ENCODE measurements at regions not wholly inside any gene's neighbourhood (a gene's known extent, or its start where the extent isn't known, plus 50 kb on each side); places are given as distances from the start of the nearest gene placed in this dataset.

DNA sequence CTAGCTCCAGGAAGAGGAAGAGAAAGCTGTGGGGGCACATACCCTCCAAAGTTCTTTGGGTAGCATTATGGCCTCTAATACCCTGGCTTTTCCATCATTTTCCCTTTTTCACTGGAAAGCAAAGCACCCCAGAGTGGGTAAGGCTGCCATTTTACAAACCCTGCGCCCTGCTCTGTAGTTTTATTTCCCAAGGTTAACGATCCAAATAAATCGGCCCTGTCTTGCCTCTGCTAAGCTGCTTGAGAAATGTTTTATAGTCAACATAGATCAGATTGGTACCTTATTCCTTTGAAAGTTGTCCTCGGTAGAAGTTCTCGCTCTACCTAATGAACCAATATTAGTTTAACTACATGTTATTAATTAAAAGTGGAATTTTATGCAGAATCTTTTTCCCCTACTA, 328.2 kb downstream of the NPIPA8 start:
- H3K27me3 ChIP-seq (ENCODE audit: insufficient read depth, low read length) = no peaks in the 10 kb centered on the region
- H3K4me3 ChIP-seq (ENCODE audit: low read length) = no peak overlapping the region
- 99% methylated on average over 3 of the region's 5 CpGs for WGBS
- no peak overlapping the region for H3K9ac ChIP-seq (ENCODE audit: low read depth, low read length)
- no peaks in the 10 kb centered on the region for H3K36me3 ChIP-seq (ENCODE audit: insufficient read depth, low read length)
- H3K4me1 ChIP-seq (ENCODE audit: insufficient read depth, low read length) = no peaks in the 10 kb centered on the region
- no peaks in the 10 kb centered on the region for H3K9me3 ChIP-seq (ENCODE audit: insufficient read depth, low read depth, low read length)
- no peak overlapping the region for H3K27ac ChIP-seq (ENCODE audit: low read depth, low read length)

DNA sequence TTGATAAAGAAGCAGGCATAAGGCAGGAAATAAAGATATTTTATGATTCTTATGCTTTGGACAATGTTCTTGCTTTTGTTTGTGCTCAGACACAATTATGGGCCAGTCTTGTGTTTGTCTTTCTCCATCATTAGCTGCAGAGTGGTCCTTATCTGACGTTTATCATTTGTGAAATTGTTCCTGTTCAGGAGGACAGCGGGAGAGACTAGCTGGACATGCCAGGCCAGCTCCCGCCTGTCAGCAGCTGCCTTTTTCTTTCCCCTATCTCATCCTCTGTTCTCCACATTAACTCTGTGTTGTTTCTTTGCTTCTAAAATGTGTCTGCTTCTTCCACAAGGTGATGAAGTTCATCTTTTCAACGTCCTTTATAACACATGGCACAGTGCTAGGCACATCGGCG, 333.5 kb downstream of the NPIPA8 start:
- no peaks in the 10 kb centered on the region for H3K36me3 ChIP-seq (ENCODE audit: insufficient read depth, low read length)
- H3K27me3 ChIP-seq (ENCODE audit: insufficient read depth, low read length) = no peaks in the 10 kb centered on the region
- H3K4me1 ChIP-seq (ENCODE audit: insufficient read depth, low read length) = no peaks in the 10 kb centered on the region
- H3K9me3 ChIP-seq (ENCODE audit: insufficient read depth, low read depth, low read length) = no peaks in the 10 kb centered on the region
- no peak overlapping the region for H3K9ac ChIP-seq (ENCODE audit: low read depth, low read length)
- no peak overlapping the region for H3K27ac ChIP-seq (ENCODE audit: low read depth, low read length)
- no peak overlapping the region for H3K4me3 ChIP-seq (ENCODE audit: low read length)
- WGBS = 94% methylated on average over 6 of the region's 6 CpGs

DNA sequence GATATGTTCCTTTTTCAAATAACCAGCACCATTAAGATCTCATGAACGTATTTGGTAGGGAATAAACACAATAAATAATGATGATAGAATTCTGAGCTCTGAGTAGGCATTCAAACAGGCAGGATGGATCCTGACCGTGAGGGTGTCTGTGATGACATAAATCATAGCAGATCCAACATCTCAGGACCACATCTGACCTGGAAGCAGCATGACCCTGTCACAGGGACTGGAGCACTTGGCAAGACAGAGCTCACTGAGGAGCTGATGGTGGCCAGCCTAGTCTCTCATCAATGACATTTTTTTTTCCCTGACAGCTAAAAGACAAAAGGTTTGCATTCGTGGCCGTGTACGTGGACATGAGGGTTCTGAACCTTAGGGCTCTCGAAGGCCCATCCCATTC, 337.5 kb downstream of the NPIPA8 start:
- Histone ChIP-seq H3K9ac (ENCODE audit: low read depth, low read length) (no peak overlapping the region), H3K4me1 (ENCODE audit: insufficient read depth, low read length) (no peaks in the 10 kb centered on the region), H3K9me3 (ENCODE audit: insufficient read depth, low read depth, low read length) (no peaks in the 10 kb centered on the region), H3K36me3 (ENCODE audit: insufficient read depth, low read length) (no peaks in the 10 kb centered on the region), H3K27me3 (ENCODE audit: insufficient read depth, low read length) (no peaks in the 10 kb centered on the region), H3K4me3 (ENCODE audit: low read length) (no peak overlapping the region), H3K27ac (ENCODE audit: low read depth, low read length) (no peak overlapping the region)
- WGBS = 97% methylated on average over 6 of the region's 6 CpGs

DNA sequence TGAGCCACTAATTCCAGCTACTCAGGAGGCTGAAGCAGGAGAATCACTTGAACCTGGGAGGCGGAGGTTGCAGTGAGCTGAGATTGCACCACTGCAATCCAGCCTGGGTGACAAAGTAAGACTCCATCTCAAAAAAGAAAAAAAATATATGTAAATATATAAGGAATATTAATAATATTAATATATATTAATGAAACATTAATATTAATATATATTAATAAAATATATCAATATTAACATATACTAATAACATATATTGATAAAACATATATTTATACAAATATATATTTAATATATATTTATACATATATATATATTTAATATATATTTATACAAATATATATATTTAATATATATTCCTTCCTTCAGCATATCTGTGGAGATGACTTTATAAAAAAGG, 338.0 kb downstream of the NPIPA8 start:
- Histone ChIP-seq H3K4me3 (ENCODE audit: low read length) (no peak overlapping the region), H3K4me1 (ENCODE audit: insufficient read depth, low read length) (no peaks in the 10 kb centered on the region), H3K9me3 (ENCODE audit: insufficient read depth, low read depth, low read length) (no peaks in the 10 kb centered on the region), H3K27ac (ENCODE audit: low read depth, low read length) (no peak overlapping the region), H3K9ac (ENCODE audit: low read depth, low read length) (no peak overlapping the region), H3K27me3 (ENCODE audit: insufficient read depth, low read length) (no peaks in the 10 kb centered on the region), H3K36me3 (ENCODE audit: insufficient read depth, low read length) (no peaks in the 10 kb centered on the region)
- WGBS = 91% methylated on average over 1 of the region's 1 CpG

DNA sequence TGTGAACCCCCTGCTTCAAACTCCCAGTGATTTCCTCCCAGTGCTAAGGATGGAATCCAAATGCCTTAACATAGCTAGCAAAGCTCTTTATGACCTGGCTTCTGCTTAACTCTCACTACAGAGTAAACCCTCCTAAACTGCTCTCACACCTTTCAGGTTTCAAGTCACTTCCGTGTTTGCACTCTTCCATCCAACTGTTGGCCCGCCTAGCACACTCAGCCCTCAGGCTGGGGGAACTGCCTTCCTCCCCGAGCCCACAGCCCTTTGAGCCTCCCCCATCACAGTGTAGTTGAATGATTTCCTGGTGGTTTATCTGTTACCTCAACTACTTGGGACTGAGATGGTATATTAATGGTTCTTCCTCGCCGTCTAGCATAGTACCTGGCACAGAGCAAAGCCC, 342.5 kb downstream of the NPIPA8 start:
- no peaks in the 10 kb centered on the region for H3K36me3 ChIP-seq (ENCODE audit: insufficient read depth, low read length)
- no peaks in the 10 kb centered on the region for H3K27me3 ChIP-seq (ENCODE audit: insufficient read depth, low read length)
- 89% methylated on average over 4 of the region's 5 CpGs for WGBS

DNA sequence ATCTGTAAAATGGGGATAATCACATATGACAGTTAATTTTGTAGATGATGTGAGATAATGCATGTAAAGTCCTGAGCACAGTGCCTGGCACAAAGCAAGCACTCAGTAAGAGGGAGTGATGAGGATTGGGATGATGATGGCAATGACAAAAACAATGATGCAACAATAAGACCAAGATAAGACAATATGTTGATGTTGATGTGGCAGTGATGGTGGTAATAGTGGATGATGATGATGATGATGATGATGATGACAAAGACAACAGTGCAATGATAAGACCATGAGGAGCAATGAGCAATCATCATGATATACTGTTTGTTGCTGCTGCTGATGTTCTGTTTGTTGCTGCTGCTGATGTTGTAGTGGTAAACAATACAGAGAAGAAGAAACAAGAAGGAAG, 344.1 kb downstream of the NPIPA8 start:
- no peak overlapping the region for H3K27ac ChIP-seq (ENCODE audit: low read depth, low read length)
- peaks cover 3% of the 10 kb centered on the region; the same call in 1 of the 2 replicates for H3K4me1 ChIP-seq (ENCODE audit: insufficient read depth, low read length)
- H3K9me3 ChIP-seq (ENCODE audit: insufficient read depth, low read depth, low read length) = no peaks in the 10 kb centered on the region
- H3K9ac ChIP-seq (ENCODE audit: low read depth, low read length) = no peak overlapping the region
- no peaks in the 10 kb centered on the region for H3K27me3 ChIP-seq (ENCODE audit: insufficient read depth, low read length)
- no peak overlapping the region for H3K4me3 ChIP-seq (ENCODE audit: low read length)
- H3K36me3 ChIP-seq (ENCODE audit: insufficient read depth, low read length) = no peaks in the 10 kb centered on the region

More for the DNA sequence above, 342.5 kb downstream of the NPIPA8 start:
- Histone ChIP-seq H3K4me1 (ENCODE audit: insufficient read depth, low read length) (peaks cover 3% of the 10 kb centered on the region; the same call in 1 of the 2 replicates), H3K27ac (ENCODE audit: low read depth, low read length) (no peak overlapping the region), H3K4me3 (ENCODE audit: low read length) (no peak overlapping the region), H3K9ac (ENCODE audit: low read depth, low read length) (no peak overlapping the region), H3K9me3 (ENCODE audit: insufficient read depth, low read depth, low read length) (no peaks in the 10 kb centered on the region)

DNA sequence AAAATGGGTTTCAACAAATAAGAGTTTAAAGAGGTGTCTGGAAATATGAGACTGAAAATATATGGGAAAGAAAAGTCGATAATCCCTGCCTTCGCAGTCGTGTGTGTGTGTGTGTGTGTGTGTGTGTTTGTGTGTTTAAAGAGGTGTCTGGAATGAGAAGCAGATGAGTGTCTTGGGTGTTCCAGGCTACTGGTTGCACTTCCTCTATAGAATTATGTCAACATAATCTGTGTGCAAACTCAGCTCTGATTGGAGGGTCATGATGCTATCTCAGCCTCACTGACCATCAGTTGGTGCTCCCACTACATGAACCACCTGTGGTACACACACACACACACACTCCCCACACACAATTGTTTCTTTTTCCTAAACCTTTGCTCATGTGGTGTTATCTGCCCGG, 347.3 kb downstream of the NPIPA8 start:
- Histone ChIP-seq H3K9me3 (ENCODE audit: insufficient read depth, low read depth, low read length) (no peaks in the 10 kb centered on the region), H3K9ac (ENCODE audit: low read depth, low read length) (no peak overlapping the region), H3K36me3 (ENCODE audit: insufficient read depth, low read length) (no peaks in the 10 kb centered on the region), H3K27me3 (ENCODE audit: insufficient read depth, low read length) (no peaks in the 10 kb centered on the region), H3K4me1 (ENCODE audit: insufficient read depth, low read length) (peaks cover 3% of the 10 kb centered on the region; the same call in 1 of the 2 replicates), H3K27ac (ENCODE audit: low read depth, low read length) (no peak overlapping the region), H3K4me3 (ENCODE audit: low read length) (no peak overlapping the region)
- 94% methylated on average over 4 of the region's 4 CpGs for WGBS

DNA sequence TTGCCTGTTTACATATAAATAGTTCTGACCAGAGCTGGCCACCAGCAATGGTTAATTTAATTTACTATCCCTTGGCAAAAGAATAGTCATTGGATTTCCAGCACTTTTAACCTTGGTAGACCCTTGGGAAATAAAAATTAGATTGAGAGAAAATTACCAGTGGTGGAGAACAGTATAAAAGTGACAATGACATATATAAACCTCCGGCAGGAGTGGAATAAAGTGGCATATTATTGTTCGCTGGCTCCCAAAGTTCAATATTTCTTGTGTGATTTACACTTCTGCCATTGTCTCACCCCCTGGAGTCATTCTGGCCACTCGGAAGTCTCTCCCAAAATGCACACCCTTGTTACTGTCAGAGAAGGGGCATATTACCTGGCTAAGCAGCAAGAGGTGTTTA, 347.7 kb downstream of the NPIPA8 start:
- Histone ChIP-seq H3K4me3 (ENCODE audit: low read length) (no peak overlapping the region), H3K9me3 (ENCODE audit: insufficient read depth, low read depth, low read length) (no peaks in the 10 kb centered on the region), H3K9ac (ENCODE audit: low read depth, low read length) (no peak overlapping the region), H3K4me1 (ENCODE audit: insufficient read depth, low read length) (peaks cover 3% of the 10 kb centered on the region; the same call in 1 of the 2 replicates), H3K36me3 (ENCODE audit: insufficient read depth, low read length) (no peaks in the 10 kb centered on the region), H3K27ac (ENCODE audit: low read depth, low read length) (no peak overlapping the region), H3K27me3 (ENCODE audit: insufficient read depth, low read length) (no peaks in the 10 kb centered on the region)
- WGBS = 97% methylated on average over 3 of the region's 3 CpGs

DNA sequence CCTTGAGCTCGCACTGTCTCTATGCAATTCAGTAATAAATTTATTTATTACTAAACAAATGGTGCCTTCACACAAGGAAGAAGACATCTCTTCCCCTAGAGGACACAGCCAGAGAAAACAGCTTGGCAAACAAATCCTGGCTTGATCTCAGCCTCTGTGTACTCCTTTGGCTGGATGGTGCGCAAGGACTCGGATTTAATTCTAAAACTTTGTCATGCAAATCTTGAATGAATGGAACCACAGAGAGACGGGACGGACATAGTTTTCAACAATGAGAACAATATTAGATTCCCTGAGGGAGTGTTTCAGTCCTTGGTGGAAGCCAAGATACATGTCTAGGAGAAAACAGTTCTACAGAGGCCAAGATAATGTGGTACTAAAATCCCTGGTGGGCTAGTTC, 349.5 kb downstream of the NPIPA8 start:
- no peaks in the 10 kb centered on the region for H3K36me3 ChIP-seq (ENCODE audit: insufficient read depth, low read length)
- WGBS = 94% methylated on average over 5 of the region's 5 CpGs
- H3K9me3 ChIP-seq (ENCODE audit: insufficient read depth, low read depth, low read length) = no peaks in the 10 kb centered on the region
- no peak overlapping the region for H3K27ac ChIP-seq (ENCODE audit: low read depth, low read length)
- no peak overlapping the region for H3K9ac ChIP-seq (ENCODE audit: low read depth, low read length)
- no peak overlapping the region for H3K4me3 ChIP-seq (ENCODE audit: low read length)
- H3K27me3 ChIP-seq (ENCODE audit: insufficient read depth, low read length) = no peaks in the 10 kb centered on the region
- H3K4me1 ChIP-seq (ENCODE audit: insufficient read depth, low read length) = peaks cover 3% of the 10 kb centered on the region; the same call in 1 of the 2 replicates

DNA sequence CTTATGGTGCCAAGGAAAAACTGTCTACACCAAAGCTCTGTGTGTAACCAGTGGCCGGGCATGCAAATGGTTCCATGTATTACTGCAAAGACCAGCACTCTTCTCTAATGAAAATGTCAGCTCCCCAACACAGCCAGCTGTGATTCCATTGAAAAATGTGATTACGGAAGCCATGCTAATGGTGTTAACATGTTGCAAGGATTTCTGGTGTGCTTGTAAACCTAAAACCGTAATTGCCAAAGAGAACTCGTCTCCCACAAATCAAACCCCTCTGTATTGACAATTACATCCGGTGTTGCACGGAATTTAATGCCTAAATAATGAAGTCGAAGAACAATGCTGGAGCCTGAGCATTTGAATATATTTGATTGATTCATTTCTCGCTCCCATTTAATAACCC, 351.7 kb downstream of the NPIPA8 start:
- no peak overlapping the region for H3K9ac ChIP-seq (ENCODE audit: low read depth, low read length)
- no peak overlapping the region for H3K4me3 ChIP-seq (ENCODE audit: low read length)
- no peaks in the 10 kb centered on the region for H3K27me3 ChIP-seq (ENCODE audit: insufficient read depth, low read length)
- WGBS = 95% methylated on average over 8 of the region's 8 CpGs
- no peaks in the 10 kb centered on the region for H3K4me1 ChIP-seq (ENCODE audit: insufficient read depth, low read length)
- H3K9me3 ChIP-seq (ENCODE audit: insufficient read depth, low read depth, low read length) = no peaks in the 10 kb centered on the region
- H3K36me3 ChIP-seq (ENCODE audit: insufficient read depth, low read length) = no peaks in the 10 kb centered on the region
- H3K27ac ChIP-seq (ENCODE audit: low read depth, low read length) = no peak overlapping the region

DNA sequence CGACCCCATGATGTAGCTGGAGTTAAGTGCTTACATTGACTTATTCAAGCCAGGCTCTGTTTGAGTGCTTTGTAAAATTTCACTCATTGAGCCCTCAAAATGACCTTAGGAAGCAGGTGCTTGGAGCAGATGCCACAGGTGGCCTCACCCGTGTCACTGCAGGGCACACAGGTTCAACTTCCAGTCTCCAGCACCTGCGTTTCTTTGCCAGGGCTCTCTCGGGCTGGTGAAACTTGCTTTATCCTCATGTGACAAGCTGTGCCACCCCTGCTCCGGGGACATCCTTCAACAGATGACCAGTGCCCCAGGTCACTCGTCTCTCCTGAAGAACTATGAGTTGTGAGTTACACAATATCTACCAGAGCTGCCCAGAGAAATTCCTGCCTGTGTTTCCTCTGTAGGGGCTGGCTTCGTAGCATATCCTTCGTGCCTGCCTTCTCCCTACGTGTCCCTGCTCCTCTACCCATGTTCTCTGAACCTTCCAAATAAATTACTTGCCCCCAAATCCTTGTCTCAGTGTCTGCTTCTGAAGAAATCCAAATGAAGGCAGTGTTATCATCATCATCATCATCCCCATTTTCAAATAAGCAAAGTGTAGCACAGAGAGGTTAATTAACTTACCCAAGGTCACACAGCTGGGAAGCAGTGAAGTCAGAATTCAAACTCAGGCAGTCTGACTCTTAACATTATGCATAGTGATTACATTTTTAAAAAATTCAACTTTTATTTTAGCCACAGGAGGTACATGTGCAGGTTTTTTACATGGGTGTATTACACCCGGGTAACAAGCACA, 352.5 kb downstream of the NPIPA8 start:
- Histone ChIP-seq H3K4me3 (ENCODE audit: low read length) (no peak overlapping the region), H3K27me3 (ENCODE audit: insufficient read depth, low read length) (no peaks in the 10 kb centered on the region), H3K27ac (ENCODE audit: low read depth, low read length) (no peak overlapping the region), H3K9ac (ENCODE audit: low read depth, low read length) (no peak overlapping the region), H3K36me3 (ENCODE audit: insufficient read depth, low read length) (no peaks in the 10 kb centered on the region), H3K9me3 (ENCODE audit: insufficient read depth, low read depth, low read length) (no peaks in the 10 kb centered on the region), H3K4me1 (ENCODE audit: insufficient read depth, low read length) (no peaks in the 10 kb centered on the region)
- 95% methylated on average over 10 of the region's 10 CpGs for WGBS

DNA sequence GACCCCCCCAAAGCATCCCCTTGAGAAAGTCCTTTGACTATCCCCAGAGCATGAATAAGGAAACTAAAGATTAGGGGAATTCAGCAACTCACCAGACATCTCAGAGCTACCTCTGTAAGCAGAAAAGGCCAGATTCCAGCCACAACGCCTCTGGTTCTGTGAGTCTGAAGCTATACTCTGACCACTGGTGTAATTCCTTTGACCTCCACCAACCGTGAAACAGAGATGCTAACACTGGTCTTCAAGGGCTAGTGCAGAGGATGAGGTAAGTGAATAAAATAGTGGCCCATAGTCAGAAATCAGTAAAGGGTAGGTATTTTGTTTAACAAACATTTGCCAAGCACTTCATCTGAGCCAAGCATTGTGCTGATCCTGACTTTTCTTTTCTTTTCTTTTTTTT, 353.4 kb downstream of the NPIPA8 start:
- Histone ChIP-seq H3K9me3 (ENCODE audit: insufficient read depth, low read depth, low read length) (peaks cover 3% of the 10 kb centered on the region; the same call in 1 of the 2 replicates), H3K9ac (ENCODE audit: low read depth, low read length) (no peak overlapping the region), H3K36me3 (ENCODE audit: insufficient read depth, low read length) (no peaks in the 10 kb centered on the region), H3K4me1 (ENCODE audit: insufficient read depth, low read length) (no peaks in the 10 kb centered on the region), H3K27me3 (ENCODE audit: insufficient read depth, low read length) (no peaks in the 10 kb centered on the region), H3K27ac (ENCODE audit: low read depth, low read length) (no peak overlapping the region), H3K4me3 (ENCODE audit: low read length) (no peak overlapping the region)
- whole genome bisulfite sequencing = 98% methylated on average over 2 of the region's 2 CpGs
